ENCODE measurements at regions not wholly inside any gene's neighbourhood (a gene's known extent, or its start where the extent isn't known, plus 50 kb on each side); places are given as distances from the start of the nearest gene placed in this dataset.
"Not testable (repeated sequence)": the region's sequence is repeated elsewhere in the genome, so short reads cannot be mapped to it uniquely, and the experiment has no call there.

DNA sequence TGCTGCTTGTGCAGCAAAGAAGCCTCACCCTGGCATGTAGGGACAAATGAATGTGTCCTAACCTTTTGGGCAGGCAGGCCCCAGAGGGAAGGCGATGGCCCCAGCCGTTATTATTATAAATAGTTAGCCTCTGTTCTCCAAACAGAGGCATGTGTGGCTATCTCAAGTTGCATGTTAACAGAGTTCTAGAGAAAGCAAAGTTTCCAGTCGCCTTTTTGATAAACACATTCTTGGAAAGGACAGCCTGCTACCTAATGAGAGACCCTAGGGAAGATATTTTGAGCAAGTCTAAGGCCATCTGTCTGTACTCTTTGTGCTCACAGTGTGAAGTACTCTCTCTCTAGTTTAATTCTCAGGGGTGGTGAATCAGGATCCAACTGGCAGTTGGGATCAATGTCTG is 97.4 kb upstream of the FHL2 start:
- no peak for DNase-seq (ENCODE audit: low read depth)

DNA sequence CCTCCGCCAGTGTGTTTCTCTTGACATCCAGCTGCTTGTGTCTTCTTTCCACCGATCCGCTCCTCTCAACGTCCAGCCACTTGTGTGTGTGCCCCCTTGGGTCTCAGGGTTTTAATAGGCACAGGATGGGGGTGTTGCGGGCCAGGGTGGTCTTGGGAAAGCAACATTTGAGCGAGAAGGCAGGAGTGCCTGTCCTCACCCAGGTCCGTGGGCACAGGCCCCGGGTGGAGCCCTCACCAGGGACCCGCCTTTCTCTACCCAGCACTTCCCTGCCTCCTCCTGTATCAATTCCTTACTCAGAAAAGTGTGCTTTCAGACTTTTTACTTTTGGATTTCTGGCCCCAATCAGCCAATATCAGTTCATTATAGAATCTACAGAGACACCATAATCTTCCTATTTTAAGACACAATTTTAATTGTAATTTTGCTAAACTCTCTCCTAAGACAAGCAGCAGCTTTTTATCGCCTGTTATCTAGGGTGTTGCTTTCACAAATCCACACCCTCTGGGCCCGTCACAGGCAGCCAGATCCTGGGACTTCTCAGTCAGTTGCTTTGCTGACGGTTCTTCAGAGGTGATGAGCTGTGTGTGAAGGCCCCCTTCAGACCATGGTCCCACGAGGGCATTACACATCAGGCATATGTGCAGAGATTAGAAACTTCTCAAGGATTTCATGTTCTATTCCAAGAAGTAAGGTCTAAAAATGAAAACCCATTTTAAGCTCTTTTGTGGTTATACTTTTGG is 96.0 kb upstream of the FHL2 start:
- no peak for DNase-seq (ENCODE audit: low read depth)

DNA sequence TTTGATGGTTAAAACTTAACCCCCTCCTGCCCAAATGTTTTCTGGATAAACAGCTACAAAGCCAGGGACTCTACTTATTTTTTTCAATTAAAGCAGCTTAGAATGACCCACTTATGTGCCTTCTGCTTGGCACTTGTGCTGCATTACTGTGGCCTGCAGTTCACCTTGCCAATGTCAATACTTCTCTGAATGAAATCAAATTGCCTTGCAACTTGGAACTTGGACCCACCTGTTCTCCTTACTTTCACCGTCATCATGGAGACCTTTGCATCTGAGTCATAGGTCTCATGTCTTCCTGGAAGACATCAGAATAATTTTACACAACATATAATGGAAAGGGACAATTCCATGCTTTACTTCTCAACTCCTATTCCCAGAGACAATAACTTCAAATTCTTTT is 92.1 kb upstream of the FHL2 start:
- DNase-seq (ENCODE audit: low read depth): no peak

DNA sequence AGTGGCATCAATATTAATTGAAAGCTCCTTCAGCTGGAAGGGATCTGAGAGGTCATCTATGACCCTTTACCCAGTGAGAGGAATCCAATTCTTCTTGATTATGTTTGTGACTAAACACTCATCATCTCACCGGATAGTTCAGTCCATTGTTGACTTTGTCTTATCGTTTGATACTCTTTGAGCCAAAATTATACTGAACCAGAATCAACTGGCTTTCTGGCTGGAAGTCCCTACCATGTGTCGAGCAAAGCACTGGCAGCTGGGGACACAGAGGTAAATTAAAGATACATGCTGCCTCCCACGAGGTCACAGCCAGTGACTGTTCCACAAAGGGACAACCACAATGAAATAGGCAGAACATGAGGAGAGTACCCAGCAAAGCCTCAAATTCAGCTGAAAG is 91.4 kb upstream of the FHL2 start:
- no peak for DNase-seq (ENCODE audit: low read depth)

DNA sequence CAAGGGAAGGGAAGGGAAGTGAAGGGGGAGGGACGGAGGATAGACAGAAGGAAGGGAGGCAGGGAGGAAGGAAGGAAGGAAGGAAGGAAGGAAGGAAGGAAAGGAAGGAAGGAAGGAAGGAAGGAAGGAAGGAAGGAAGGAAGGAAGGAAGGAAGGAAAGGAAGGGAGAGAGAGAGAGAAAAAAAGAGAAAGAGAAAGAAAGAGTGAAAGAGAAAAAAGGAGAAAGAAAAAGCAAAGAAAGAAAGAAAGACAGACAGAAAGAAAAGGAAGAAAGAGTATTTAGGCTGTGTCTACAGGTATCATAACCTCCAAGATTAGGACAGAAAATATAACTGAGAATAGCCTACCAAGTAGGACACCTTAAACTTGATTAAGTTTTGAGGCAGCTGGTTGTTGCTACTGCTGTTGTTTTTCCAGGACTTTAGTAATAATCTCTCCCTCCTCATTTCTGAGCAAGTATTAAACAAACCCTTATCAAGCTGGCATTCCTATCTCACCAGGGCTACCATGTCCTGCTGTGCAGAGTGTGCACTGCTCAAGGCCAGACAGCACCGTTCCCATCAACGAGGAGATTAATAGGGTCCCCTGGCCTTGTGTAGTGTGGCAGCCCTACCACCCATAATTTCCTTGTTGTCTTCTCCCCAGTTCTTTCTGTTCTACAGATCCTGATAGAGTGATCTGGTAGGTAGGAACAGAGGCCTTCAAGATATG is 90.5 kb upstream of the FHL2 start:
- no peak for DNase-seq (ENCODE audit: low read depth)

DNA sequence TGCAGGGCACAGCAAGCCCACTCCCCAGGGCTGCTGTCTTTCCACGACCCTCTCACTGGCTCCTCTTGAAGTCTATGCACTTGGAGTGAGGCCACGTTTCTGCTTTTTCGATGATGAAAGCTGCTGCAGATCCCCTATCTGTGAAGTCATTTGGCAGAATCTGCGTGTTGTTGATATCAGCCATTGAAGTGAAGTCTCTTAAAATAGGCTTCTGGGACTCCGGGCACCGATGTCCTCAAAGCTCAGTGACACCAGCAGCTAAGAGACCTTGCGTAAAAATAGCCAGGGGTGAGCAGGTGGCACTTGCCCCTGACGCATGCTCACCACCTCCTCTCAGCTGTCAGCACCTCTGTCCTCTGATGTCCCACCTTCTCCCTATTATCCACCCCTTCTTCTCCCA is 89.4 kb upstream of the FHL2 start:
- no peak for DNase-seq (ENCODE audit: low read depth)

DNA sequence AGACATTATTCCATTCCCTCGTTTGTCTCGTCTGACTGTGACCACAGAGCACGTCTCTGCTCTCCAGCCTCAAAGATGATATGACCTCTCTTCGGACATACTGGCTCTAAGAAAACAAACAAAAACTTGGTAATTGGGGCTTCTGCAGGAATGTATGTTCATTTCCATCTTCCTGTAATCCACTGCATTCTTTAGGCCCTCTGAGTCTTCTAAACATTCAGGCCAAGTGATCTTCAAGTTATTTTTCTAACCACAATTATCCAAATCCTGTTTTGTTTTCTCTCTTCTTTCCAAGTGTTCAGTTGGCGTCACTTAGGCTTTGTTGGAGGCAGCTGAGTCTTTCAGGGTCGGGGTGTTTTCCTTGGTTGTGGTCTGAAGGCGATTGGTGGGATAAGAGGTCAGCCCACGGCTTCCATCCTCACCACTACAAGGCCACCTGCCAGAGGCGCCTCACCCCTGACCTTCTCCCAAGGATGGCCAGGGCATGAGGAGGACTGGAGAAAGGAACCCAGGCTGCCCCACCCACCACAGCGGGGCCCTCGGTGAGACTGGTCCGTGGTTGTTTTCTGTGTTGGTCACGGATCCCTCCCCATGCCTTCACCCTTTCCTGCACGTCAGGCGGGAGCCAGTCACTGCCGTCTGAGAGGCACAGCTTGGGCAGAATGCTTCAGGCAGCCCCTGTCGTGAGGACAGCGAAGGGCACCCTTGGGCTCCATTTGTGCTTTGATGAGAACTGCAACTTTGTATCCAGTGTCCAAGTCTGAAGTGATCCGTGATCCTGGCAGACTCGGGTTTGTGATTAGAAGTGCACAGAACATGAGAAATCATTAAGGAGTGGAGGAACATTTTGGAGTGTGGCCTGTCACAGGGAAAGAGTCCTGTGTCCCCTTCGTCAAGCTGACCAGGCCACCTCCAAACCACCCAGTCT is 88.6 kb upstream of the FHL2 start:
- DNase-seq (ENCODE audit: low read depth): no peak

DNA sequence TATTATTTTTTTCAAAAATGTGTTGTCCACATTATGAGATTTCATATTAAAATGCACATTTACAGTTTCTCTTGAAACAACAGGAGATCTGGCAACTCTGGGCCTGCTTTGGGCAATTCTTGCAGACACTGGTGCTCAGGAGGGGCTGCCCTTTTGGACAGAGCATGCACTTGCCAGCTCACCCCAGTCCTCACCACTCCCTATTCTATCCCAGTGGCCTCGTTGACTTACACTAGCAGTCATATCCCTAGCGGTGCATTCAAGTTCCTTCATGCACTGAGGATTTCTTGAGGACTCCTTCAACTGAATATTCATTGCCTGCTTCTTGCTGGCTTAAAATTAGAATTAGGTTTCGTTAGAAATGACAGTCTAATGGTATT is 87.9 kb upstream of the FHL2 start:
- DNase-seq (ENCODE audit: low read depth): no peak

DNA sequence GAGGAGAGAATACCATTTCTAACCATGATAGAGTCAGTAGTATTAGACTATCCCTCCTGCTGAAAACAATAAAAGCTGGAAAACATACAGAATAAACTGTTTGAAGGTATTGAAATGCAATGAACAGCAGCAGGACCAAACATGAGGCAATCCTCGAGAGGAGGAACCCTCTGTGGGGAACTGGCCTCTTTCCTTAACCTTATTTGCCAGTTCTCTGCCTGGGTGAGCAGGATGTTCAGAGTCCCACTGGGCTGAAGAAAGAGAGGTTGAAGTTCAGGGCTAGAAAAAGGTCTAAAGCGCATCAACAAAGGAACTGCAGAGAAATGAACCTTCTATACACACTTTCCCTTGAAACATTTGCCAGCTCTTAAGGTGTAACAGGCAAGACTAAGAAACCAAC is 79.8 kb upstream of the FHL2 start:
- no peak for DNase-seq (ENCODE audit: low read depth)

DNA sequence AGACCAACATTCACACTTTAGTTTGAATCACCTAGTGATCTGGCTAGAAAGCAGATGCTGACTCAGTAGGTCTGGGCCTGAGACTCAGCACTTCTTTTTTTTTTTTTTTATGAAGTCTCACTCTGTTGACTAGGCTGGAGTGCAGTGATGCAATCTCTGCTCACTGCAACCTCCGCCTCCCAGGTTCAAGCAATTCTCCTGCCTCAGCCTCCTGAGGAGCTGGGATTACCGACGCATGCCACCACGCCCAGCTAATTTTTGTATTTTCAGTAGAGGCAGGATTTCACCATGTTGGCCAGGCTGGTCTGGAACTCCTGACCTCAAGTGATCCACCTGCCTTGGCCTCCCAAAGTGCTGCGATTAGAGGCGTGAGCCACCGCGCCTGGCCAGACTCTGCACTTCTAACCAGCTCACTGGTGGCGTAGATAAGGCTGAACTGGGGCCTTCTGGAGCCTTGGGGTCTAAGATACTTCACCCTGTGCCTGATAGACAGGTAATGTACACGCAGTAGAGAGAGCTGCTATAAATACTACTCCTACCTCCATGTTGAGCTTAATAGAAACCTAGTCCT is 78.3 kb upstream of the FHL2 start:
- not testable (repeated sequence) for DNase-seq (ENCODE audit: low read depth)

DNA sequence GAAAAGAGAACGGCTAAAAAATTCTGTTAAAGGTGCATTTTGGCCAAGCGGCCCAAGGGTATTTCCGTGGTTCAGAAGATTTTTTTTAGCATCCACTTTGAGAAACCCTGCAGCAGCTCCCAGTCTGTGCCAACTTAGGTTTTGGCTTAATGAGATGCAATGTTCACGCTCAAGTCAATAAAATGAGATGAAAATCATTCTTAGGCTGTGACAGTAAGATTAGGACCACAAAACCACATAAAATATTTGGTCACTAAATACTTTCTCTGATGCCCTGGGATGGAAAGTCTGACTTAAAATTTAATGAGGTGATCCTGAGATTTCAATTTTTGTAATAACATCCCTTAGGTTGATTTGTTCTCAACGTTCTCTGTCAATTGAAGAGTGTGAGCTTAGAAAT is 74.2 kb upstream of the FHL2 start:
- DNase-seq (ENCODE audit: low read depth): no peak

DNA sequence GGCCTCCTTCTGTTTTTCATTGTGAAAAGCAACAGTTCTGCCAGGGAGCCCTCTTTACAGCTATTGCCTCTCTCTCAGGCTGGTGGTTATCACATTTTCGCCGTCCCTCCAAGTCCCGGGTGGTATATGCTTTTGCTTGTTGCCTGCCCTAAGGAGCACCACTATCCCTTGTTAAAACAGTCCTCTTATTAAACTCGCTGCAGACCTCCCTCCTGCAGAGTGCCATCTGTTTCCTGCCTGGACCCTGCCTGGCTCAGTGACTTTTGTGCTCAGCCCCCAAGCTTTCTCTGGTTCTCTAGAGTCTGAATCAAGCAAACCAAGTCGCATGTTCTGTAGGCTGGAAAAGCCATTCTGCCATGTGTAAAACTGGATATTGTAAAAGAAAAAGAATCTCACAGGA is 72.1 kb upstream of the FHL2 start:
- DNase-seq (ENCODE audit: low read depth): no peak

DNA sequence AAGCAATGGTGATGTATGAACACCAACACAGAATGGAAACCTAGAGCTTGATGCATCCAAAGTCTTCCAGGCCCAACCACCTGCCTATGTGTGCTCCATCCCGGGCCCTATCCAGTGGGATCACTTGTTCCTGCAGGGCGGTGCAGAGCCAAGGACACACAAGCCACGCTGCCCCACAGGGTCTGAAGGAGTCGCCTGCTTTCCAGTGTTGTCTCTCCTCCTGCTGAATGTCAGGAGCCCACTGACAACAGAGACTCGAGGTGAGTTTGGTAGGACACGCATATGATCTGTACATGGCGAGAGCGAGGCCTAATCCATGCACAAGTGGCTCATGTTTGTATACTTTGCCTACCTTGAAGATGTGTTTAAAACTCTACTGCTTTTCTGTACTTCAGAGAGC is 70.9 kb upstream of the FHL2 start:
- no peak for DNase-seq (ENCODE audit: low read depth)

DNA sequence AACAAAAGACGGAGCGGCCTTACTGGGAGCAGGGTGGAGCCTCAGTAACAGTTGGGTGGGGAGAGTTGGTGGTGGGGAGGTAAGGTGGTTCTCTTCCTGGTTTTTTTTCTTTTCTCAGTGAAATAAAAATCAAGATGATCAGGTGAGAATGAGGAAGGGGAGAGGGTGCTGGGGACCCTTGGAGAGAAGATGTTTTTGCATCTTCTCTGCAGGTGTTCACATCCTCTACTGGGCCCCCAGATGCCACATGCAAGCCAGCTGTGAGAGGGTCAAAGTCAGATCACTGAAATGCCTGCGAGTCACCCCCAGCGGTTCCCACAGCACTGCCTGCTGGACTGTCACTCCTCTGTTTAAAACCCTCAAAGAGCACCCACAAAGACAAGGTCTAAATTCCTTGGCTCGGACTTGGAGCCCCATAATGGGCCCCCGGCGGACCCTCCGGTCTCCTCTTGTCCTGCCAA is 69.8 kb upstream of the FHL2 start:
- DNase-seq (ENCODE audit: low read depth): no peak

DNA sequence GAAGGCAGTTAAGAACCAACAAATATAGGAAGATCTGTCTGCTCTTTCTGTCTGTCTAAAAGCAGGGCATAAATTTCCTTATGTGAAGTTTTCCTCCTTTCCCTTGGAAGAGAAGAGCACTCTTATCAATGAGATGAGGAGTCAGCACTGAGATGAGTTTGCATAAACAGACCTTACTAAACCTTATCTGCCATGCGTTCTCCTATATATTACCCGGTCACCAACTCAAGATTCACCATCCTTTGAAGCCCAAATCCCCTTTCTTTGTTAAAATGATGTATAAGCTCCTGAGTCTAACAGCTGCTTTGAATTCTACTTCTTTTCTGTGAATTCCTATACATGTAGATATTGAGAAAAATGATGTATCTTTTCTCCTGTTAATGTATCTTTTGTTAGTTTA is 65.5 kb upstream of the FHL2 start:
- no peak for DNase-seq (ENCODE audit: low read depth)

DNA sequence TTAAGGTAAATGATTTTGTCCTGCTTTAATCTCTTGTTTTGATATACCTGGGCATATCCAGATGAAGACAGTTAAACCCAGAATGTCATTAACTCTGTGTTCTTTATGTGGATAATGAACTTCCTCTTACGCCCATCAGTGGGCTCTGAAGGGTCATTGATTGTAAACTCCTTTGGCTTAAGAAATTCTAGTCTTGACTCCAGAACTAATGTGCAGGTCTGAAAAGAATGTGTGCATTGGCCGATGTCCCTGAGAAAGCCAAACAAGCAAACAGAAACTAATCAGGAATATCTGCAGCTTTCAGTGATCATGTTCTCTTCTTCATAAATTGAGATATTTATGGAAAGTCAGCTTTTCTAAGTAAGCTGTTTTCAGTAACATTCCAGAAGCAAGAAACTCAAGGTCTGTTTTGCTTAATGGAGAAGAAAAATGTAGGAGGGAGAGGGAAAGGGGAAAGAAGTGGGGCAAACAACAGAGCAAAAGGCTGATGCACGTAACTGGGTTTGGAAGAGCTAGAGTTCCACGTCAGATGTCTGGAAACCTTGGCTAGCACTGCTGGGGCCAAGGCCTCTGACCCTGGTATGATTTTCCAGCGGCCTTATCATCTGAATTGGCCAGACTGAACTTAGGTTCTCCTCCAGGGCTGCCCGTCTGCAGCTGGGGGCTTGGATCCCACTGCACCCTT is 61.3 kb upstream of the FHL2 start:
- no peak for DNase-seq (ENCODE audit: low read depth)

DNA sequence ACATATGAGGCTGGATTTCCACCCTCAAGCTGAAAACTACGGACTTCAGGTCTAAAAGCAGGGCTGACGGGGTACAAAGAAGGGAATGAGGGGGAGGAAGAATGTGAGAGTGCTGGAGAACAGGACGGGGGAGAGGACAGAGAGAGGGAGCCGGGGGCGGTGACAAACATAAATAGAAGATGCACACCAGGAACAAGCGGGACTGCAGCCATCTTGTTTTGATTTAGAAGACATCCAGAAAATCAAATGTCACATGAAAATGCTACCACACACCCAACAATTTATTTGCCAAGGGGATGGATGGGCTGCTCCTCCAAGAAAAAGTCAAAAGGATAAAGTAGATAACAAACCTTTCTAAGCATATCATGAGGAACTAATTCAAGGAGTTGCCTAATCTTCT is 59.2 kb upstream of the FHL2 start:
- DNase-seq (ENCODE audit: low read depth): no peak

DNA sequence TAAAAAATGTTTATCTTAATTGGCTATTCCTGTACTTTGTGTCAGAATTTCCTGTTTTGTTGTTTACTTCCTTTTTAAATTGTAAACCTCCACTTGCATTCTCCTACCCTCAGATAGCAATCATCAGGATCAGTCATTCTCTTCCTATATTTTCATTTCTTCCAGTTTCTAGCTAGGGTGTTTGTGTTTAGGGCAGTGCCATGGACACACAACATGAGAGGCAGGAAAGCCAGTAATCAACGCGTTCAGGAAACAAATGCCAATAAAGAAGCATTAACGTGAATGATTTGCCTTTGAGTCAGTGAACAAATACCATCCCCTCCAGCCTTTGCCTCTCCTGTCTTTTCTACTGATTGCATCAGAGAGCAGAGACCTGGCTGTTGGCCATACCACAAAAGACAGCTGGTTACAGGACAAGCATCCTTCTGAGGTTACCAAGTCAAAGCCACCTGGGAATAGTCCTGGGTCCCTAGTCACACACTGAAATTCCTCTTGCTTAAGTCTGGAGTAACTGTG is 56.7 kb upstream of the FHL2 start:
- DNase-seq (ENCODE audit: low read depth): no peak

DNA sequence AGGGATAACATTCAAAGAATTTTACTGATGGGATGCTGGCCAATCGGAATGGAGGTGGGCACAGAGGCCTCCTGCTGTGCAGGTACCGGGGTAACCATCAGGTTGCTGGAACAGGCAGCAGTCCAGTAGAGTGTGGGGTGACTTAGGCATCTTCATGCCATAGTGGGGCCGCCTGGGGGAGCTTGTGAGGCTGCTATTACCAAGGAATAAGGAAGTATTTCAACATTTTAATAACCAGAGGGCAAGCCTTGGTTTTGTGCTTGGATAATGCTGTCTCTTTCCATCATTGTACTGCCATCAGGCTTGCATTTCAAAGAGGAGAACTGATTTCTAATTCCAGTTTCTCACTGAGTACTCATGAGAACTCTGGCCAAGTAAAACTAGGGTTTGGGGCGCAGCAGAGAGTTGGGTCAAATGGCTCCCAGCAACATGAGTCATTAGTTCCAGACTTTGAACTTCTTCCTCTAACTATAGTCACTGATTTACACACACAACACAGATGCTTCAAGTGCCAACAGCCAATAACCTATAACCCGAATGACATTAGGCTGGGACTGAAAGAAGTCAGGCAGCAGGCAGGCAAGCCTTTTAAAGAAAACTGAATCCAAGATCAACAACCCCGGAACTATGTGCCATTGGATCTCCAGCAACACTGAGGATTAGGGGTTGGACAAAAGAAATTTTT is 56.1 kb upstream of the FHL2 start:
- DNase-seq (ENCODE audit: low read depth): no peak

DNA sequence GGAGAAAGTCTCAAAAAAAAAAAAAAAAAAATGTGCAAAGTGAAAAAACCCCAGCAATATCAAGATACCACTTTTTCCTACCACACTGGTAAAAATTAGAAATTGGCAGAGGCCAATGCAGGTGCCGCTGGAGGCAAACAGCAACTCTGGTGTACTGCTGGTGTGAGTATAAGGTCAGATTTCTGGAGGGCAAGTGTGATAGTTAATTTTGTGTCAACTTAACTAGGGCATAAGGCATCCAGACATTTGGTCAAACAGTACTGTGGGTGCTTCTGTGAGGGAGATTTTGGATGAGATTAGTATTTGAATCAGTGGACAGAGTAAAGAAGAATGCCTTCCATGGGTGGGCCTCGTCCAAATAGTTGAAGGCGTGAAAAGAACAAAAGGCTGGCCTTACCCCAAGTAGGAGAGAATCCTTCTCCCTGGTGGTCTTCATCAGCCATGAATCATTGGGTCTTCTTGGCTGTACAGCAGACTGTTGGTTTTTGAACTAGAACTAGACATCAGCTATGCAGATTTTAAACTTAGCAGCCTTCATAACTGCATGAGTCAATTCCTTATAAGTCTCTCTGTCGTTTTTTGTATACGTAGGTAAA is 52.8 kb upstream of the FHL2 start:
- no peak for DNase-seq (ENCODE audit: low read depth)

DNA sequence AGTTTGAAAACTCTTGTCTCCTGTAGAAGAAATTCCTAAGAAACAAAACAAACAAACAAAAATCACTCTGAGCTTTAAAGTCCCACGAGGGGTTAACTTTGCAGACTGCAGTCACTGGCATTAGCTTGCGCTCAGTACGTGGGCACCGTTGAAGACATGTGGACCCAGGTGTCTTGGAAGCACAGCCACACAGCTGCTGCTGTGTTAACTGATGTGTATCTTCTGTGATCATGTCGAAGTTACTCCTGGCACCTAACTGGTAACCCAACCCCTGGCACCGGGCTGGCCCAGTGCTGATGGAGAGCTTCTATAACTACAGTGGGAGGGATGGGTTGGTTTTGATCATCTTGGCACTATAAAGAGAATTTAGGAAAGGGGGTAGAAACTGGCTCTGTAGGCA is 51.6 kb upstream of the FHL2 start:
- DNase-seq (ENCODE audit: low read depth): no peak
